ENCODE measurements at regions not wholly inside any gene's neighbourhood (a gene's known extent, or its start where the extent isn't known, plus 50 kb on each side); places are given as distances from the start of the nearest gene placed in this dataset.
"Not testable (repeated sequence)": the region's sequence is repeated elsewhere in the genome, so short reads cannot be mapped to it uniquely, and the experiment has no call there.

- DNase-seq: no peak
Measured at GRCh38 chr14:106778986-106779385, 1252.6 kb downstream of the TMEM121 start.

GRCh38 chr14:106786697-106787096, 1260.3 kb downstream of the TMEM121 start:
- DNase-seq: no peak

- no peak for DNase-seq
Measured at GRCh38 chr14:106787626-106788025, 1261.2 kb downstream of the TMEM121 start.

GRCh38 chr14:106788534-106788933, 1262.2 kb downstream of the TMEM121 start:
- DNase-seq: no peak

- no peak for DNase-seq
Measured at GRCh38 chr14:106789318-106789717, 1262.9 kb downstream of the TMEM121 start.

- no peak for DNase-seq
Measured at GRCh38 chr14:106790189-106791036, 1264.0 kb downstream of the TMEM121 start.

GRCh38 chr14:106792543-106792942, 1266.2 kb downstream of the TMEM121 start:
- no peak for DNase-seq

- not testable (repeated sequence) for DNase-seq
Measured at GRCh38 chr14:106798166-106798565, 1271.8 kb downstream of the TMEM121 start.

GRCh38 chr14:106802413-106803364, 1276.3 kb downstream of the TMEM121 start:
- no peak for DNase-seq

GRCh38 chr14:106803379-106803778, 1277.0 kb downstream of the TMEM121 start:
- no peak for DNase-seq

GRCh38 chr14:106807493-106807892, 1281.1 kb downstream of the TMEM121 start:
- DNase-seq: no peak

GRCh38 chr14:106808458-106808857, 1282.1 kb downstream of the TMEM121 start:
- DNase-seq: no peak

- DNase-seq: no peak
Measured at GRCh38 chr14:106808907-106809306, 1282.5 kb downstream of the TMEM121 start.

- DNase-seq: no peak
Measured at GRCh38 chr14:106809615-106810014, 1283.2 kb downstream of the TMEM121 start.

- DNase-seq: not testable (repeated sequence)
Measured at GRCh38 chr14:106810168-106810567, 1283.8 kb downstream of the TMEM121 start.

GRCh38 chr14:106811162-106811561, 1284.8 kb downstream of the TMEM121 start:
- DNase-seq: no peak

- DNase-seq: no peak
Measured at GRCh38 chr14:106812788-106813476, 1286.5 kb downstream of the TMEM121 start.

GRCh38 chr14:106813477-106813823, 1287.1 kb downstream of the TMEM121 start:
- DNase-seq: no peak

GRCh38 chr14:106820119-106820518, 1293.7 kb downstream of the TMEM121 start:
- DNase-seq: no peak

- DNase-seq: no peak
Measured at GRCh38 chr14:106821119-106821518, 1294.7 kb downstream of the TMEM121 start.

GRCh38 chr14:106822905-106823304, 1296.5 kb downstream of the TMEM121 start:
- no peak for DNase-seq

GRCh38 chr14:106823552-106823951, 1297.2 kb downstream of the TMEM121 start:
- DNase-seq: no peak

GRCh38 chr14:106826833-106827369, 1300.5 kb downstream of the TMEM121 start:
- no peak for DNase-seq
